Fibroblast of lung (primary cell): ENCODE measurements at regions not wholly inside any gene's neighbourhood (a gene's known extent, or its start where the extent isn't known, plus 50 kb on each side); places are given as distances from the start of the nearest gene placed in this dataset.

Experiments used
- CTCF ChIP-seq, 2 donors: IDR thresholded peaks in 1 of 2; conservative IDR thresholded peaks in 1 of 2; 1 replicate in 1 of 2; 2 replicates in 1 of 2; pipeline ENCODE4 v1.5.1; 2011 to 2012; ENCODE audit warnings: low read length in 2 of 2, control low read depth in 1 of 2, inconsistent platforms in 1 of 2, low read depth in 1 of 2, mild to moderate bottlenecking in 1 of 2
- EZH2 ChIP-seq: IDR thresholded peaks from 2 replicates; pipeline ENCODE4 v1.5.1; 2012; ENCODE audit warnings: low read length, control low read depth, mild to moderate bottlenecking; ENCODE audit errors: missing control alignments

- TF ChIP-seq CTCF (conservative IDR thresholded peaks at IDR 0.05 in 1 of 2, IDR thresholded peaks at IDR 0.05 in 1 of 2; ENCODE audit: low read depth in 1 of 2, low read length in 2 of 2) (no peak), EZH2 (no peak)
Measured at GRCh38 chr2:19416083-19416482, 57.7 kb upstream of the OSR1 start.
